ENCODE measurements at regions not wholly inside any gene's neighbourhood (a gene's known extent, or its start where the extent isn't known, plus 50 kb on each side); places are given as distances from the start of the nearest gene placed in this dataset.

- Histone ChIP-seq H2BK5ac (ENCODE audit: low read length) (no peak overlapping the region), H2AK5ac (ENCODE audit: low read depth, low read length) (no peak overlapping the region), H4K91ac (ENCODE audit: low read depth, low read length, poor library complexity) (no peak overlapping the region), H3K4me2 (ENCODE audit: insufficient read depth, low read length, poor library complexity, severe bottlenecking) (no peak overlapping the region), H3K27ac (replicated peaks; ENCODE audit: low read length) (no peak overlapping the region), H3K36me3 (replicated peaks in 1 of 2; ENCODE audit: control insufficient read depth in 2 of 2, insufficient read depth in 2 of 2, low read length in 2 of 2) (no peaks in the 10 kb centered on the region), H3K4me3 (ENCODE audit: low read length in 2 of 2) (no peak overlapping the region), H3K18ac (ENCODE audit: low read length) (no peak overlapping the region), H2AFZ (ENCODE audit: low read length) (peak overlapping the region; percentile 30), H2BK15ac (ENCODE audit: low read length) (no peak overlapping the region), H3K27me3 (ENCODE audit: control insufficient read depth in 3 of 3, insufficient read depth in 3 of 3, low read depth in 1 of 3, low read length in 3 of 3) (peaks cover 0 to 5% (median 0%) of the 10 kb centered on the region in 3 experiments), H3K23ac (ENCODE audit: low read depth, low read length, poor library complexity) (no peak overlapping the region), H3K4ac (ENCODE audit: low read length) (no peak overlapping the region), H3K14ac (ENCODE audit: low read length) (no peak overlapping the region), H3K9me3 (replicated peaks in 1 of 2; ENCODE audit: control insufficient read depth in 2 of 2, insufficient read depth in 1 of 2, low read depth in 1 of 2, low read length in 2 of 2) (no peaks in the 10 kb centered on the region), H2BK12ac (ENCODE audit: low read length) (no peak overlapping the region), H4K8ac (ENCODE audit: low read depth, low read length) (no peak overlapping the region), H3K9ac (ENCODE audit: low read depth, low read length, poor library complexity) (no peak overlapping the region), H3K4me1 (ENCODE audit: control insufficient read depth in 2 of 2, insufficient read depth in 1 of 2, low read depth in 1 of 2, low read length in 2 of 2) (peaks cover 0 to 9% of the 10 kb centered on the region in 2 donors), H3K79me1 (ENCODE audit: low read depth, low read length) (no peaks in the 10 kb centered on the region), H2BK120ac (ENCODE audit: low read depth, low read length) (no peak overlapping the region)
- DNase-seq (ENCODE audit: low spot score) = peak; percentile 72
- no CpG with 5 or more reads among the region's 13 CpGs for WGBS, 2 donors (ENCODE audit: extremely low coverage in 2 of 2, insufficient read length in 2 of 2, insufficient replicate concordance in 1 of 2)
Measured at GRCh38 chr6:84422380-84422968, 195.0 kb upstream of the CEP162 start.

DNA sequence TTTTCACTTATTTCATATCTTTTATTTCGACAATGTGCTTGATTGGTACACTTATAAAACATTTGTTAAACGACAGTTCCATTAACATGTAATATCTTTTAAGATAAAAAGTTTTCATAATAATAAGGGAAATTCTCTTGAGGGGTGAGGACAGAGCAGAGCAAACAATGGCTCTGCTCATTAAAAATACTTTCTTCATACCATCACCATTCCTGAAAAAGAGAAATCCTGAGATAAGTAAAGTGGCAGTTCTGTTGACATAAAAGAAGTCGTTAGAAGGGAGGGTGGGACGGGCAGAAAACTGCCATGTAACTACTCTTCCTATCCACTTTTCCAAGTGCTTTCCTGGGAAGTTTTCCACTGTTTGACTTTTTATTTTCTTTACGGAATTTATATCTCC lies 193.6 kb upstream of the CEP162 start:
- WGBS, 2 donors (ENCODE audit: extremely low coverage in 2 of 2, insufficient read length in 2 of 2, insufficient replicate concordance in 1 of 2) = no CpG with 5 or more reads among the region's 5 CpGs

GRCh38 chr6:84417260-84417659 lies 189.8 kb upstream of the CEP162 start:
- no peaks in the 10 kb centered on the region for H3K27me3 ChIP-seq (ENCODE audit: control insufficient read depth in 3 of 3, insufficient read depth in 3 of 3, low read depth in 1 of 3, low read length in 3 of 3)
- H3K9me3 ChIP-seq (replicated peaks in 1 of 2; ENCODE audit: control insufficient read depth in 2 of 2, insufficient read depth in 1 of 2, low read depth in 1 of 2, low read length in 2 of 2) = no peaks in the 10 kb centered on the region
- H2AFZ ChIP-seq (ENCODE audit: low read length) = no peak overlapping the region
- H2AK5ac ChIP-seq (ENCODE audit: low read depth, low read length) = no peak overlapping the region
- H3K79me1 ChIP-seq (ENCODE audit: low read depth, low read length) = no peaks in the 10 kb centered on the region
- no peak overlapping the region for H3K18ac ChIP-seq (ENCODE audit: low read length)
- no CpG with 5 or more reads among the region's 3 CpGs for WGBS, 2 donors (ENCODE audit: extremely low coverage in 2 of 2, insufficient read length in 2 of 2, insufficient replicate concordance in 1 of 2)
- no peak overlapping the region for H3K27ac ChIP-seq (replicated peaks; ENCODE audit: low read length)
- peaks cover 0 to 2% of the 10 kb centered on the region in 2 donors for H3K4me1 ChIP-seq (ENCODE audit: control insufficient read depth in 2 of 2, insufficient read depth in 1 of 2, low read depth in 1 of 2, low read length in 2 of 2)
- no peak overlapping the region for H2BK15ac ChIP-seq (ENCODE audit: low read length)
- H3K36me3 ChIP-seq (replicated peaks in 1 of 2; ENCODE audit: control insufficient read depth in 2 of 2, insufficient read depth in 2 of 2, low read length in 2 of 2) = no peaks in the 10 kb centered on the region
- no peak overlapping the region for H3K4me3 ChIP-seq (ENCODE audit: low read length in 2 of 2)
- H3K23ac ChIP-seq (ENCODE audit: low read depth, low read length, poor library complexity) = no peak overlapping the region
- DNase-seq (ENCODE audit: low spot score) = no peak
- no peak overlapping the region for H2BK5ac ChIP-seq (ENCODE audit: low read length)
- H2BK120ac ChIP-seq (ENCODE audit: low read depth, low read length) = no peak overlapping the region
- H4K8ac ChIP-seq (ENCODE audit: low read depth, low read length) = no peak overlapping the region
- H3K4ac ChIP-seq (ENCODE audit: low read length) = no peak overlapping the region
- H2BK12ac ChIP-seq (ENCODE audit: low read length) = no peak overlapping the region
- H3K4me2 ChIP-seq (ENCODE audit: insufficient read depth, low read length, poor library complexity, severe bottlenecking) = no peak overlapping the region
- H4K91ac ChIP-seq (ENCODE audit: low read depth, low read length, poor library complexity) = no peak overlapping the region
- no peak overlapping the region for H3K9ac ChIP-seq (ENCODE audit: low read depth, low read length, poor library complexity)
- H3K14ac ChIP-seq (ENCODE audit: low read length) = no peak overlapping the region

More for the DNA sequence above, 193.6 kb upstream of the CEP162 start:
- Histone ChIP-seq H3K14ac (ENCODE audit: low read length) (no peak overlapping the region), H2AFZ (ENCODE audit: low read length) (no peak overlapping the region), H3K36me3 (replicated peaks in 1 of 2; ENCODE audit: control insufficient read depth in 2 of 2, insufficient read depth in 2 of 2, low read length in 2 of 2) (no peaks in the 10 kb centered on the region), H3K9me3 (replicated peaks in 1 of 2; ENCODE audit: control insufficient read depth in 2 of 2, insufficient read depth in 1 of 2, low read depth in 1 of 2, low read length in 2 of 2) (no peaks in the 10 kb centered on the region), H3K18ac (ENCODE audit: low read length) (no peak overlapping the region), H3K4me3 (ENCODE audit: low read length in 2 of 2) (no peak overlapping the region), H3K4ac (ENCODE audit: low read length) (no peak overlapping the region), H3K9ac (ENCODE audit: low read depth, low read length, poor library complexity) (no peak overlapping the region), H3K4me2 (ENCODE audit: insufficient read depth, low read length, poor library complexity, severe bottlenecking) (no peak overlapping the region), H2BK120ac (ENCODE audit: low read depth, low read length) (no peak overlapping the region), H2AK5ac (ENCODE audit: low read depth, low read length) (no peak overlapping the region), H2BK15ac (ENCODE audit: low read length) (no peak overlapping the region), H3K23ac (ENCODE audit: low read depth, low read length, poor library complexity) (no peak overlapping the region), H4K8ac (ENCODE audit: low read depth, low read length) (no peak overlapping the region), H3K79me1 (ENCODE audit: low read depth, low read length) (no peaks in the 10 kb centered on the region), H3K27me3 (ENCODE audit: control insufficient read depth in 3 of 3, insufficient read depth in 3 of 3, low read depth in 1 of 3, low read length in 3 of 3) (peaks cover 0 to 5% (median 0%) of the 10 kb centered on the region in 3 experiments), H3K27ac (replicated peaks; ENCODE audit: low read length) (no peak overlapping the region), H2BK5ac (ENCODE audit: low read length) (no peak overlapping the region), H3K4me1 (ENCODE audit: control insufficient read depth in 2 of 2, insufficient read depth in 1 of 2, low read depth in 1 of 2, low read length in 2 of 2) (peaks cover 0 to 7% of the 10 kb centered on the region in 2 donors), H2BK12ac (ENCODE audit: low read length) (no peak overlapping the region), H4K91ac (ENCODE audit: low read depth, low read length, poor library complexity) (no peak overlapping the region)
- no peak for DNase-seq (ENCODE audit: low spot score)

DNA sequence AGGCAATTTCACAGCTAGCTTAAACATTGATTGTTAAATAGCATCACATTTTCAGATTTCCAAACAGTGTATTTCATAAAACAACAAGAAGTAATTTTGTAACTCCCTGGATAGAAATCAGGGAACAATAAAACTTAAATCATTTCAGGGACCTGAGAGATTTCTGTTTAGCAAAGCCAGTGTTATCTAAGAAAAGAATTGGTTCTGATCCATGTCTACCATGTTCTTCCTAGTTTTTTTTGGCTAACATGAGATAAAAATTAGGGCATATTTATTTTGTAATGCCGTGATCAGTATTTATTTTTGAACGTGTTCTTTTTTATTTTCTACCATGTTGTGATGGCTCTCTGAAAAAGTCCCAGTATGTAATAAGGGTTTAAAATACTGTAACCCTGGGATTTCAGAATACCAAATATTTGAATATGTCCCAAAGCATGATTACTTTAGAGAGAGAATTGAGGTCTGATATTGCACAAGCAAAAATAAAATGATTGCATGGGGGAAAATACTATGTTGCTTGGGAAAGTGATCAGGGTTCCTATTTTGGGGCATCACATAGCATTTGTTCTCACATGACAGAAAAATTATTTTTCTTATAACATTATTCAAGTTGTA lies 188.7 kb upstream of the CEP162 start:
- no peak overlapping the region for H4K91ac ChIP-seq (ENCODE audit: low read depth, low read length, poor library complexity)
- no peak overlapping the region for H3K14ac ChIP-seq (ENCODE audit: low read length)
- H3K36me3 ChIP-seq (replicated peaks in 1 of 2; ENCODE audit: control insufficient read depth in 2 of 2, insufficient read depth in 2 of 2, low read length in 2 of 2) = no peaks in the 10 kb centered on the region
- no peak overlapping the region for H3K23ac ChIP-seq (ENCODE audit: low read depth, low read length, poor library complexity)
- H4K8ac ChIP-seq (ENCODE audit: low read depth, low read length) = no peak overlapping the region
- no peak for DNase-seq (ENCODE audit: low spot score)
- H3K4me1 ChIP-seq (ENCODE audit: control insufficient read depth in 2 of 2, insufficient read depth in 1 of 2, low read depth in 1 of 2, low read length in 2 of 2) = no peaks in the 10 kb centered on the region
- H3K9me3 ChIP-seq (replicated peaks in 1 of 2; ENCODE audit: control insufficient read depth in 2 of 2, insufficient read depth in 1 of 2, low read depth in 1 of 2, low read length in 2 of 2) = no peaks in the 10 kb centered on the region
- no CpG with 5 or more reads among the region's 2 CpGs for WGBS, 2 donors (ENCODE audit: extremely low coverage in 2 of 2, insufficient read length in 2 of 2, insufficient replicate concordance in 1 of 2)
- H3K4me3 ChIP-seq (ENCODE audit: low read length in 2 of 2) = no peak overlapping the region
- no peak overlapping the region for H3K4ac ChIP-seq (ENCODE audit: low read length)
- H2BK120ac ChIP-seq (ENCODE audit: low read depth, low read length) = no peak overlapping the region
- H3K9ac ChIP-seq (ENCODE audit: low read depth, low read length, poor library complexity) = no peak overlapping the region
- no peak overlapping the region for H3K27ac ChIP-seq (replicated peaks; ENCODE audit: low read length)
- no peak overlapping the region for H3K18ac ChIP-seq (ENCODE audit: low read length)
- H3K27me3 ChIP-seq (ENCODE audit: control insufficient read depth in 3 of 3, insufficient read depth in 3 of 3, low read depth in 1 of 3, low read length in 3 of 3) = no peaks in the 10 kb centered on the region
- H2AFZ ChIP-seq (ENCODE audit: low read length) = no peak overlapping the region
- no peak overlapping the region for H2BK5ac ChIP-seq (ENCODE audit: low read length)
- H2BK15ac ChIP-seq (ENCODE audit: low read length) = no peak overlapping the region
- H3K79me1 ChIP-seq (ENCODE audit: low read depth, low read length) = no peaks in the 10 kb centered on the region
- H2AK5ac ChIP-seq (ENCODE audit: low read depth, low read length) = no peak overlapping the region
- H2BK12ac ChIP-seq (ENCODE audit: low read length) = no peak overlapping the region
- no peak overlapping the region for H3K4me2 ChIP-seq (ENCODE audit: insufficient read depth, low read length, poor library complexity, severe bottlenecking)

All from neuronal stem cell (in vitro differentiated cells).